Endodermal cell (in vitro differentiated cells): ENCODE measurements at regions not wholly inside any gene's neighbourhood (a gene's known extent, or its start where the extent isn't known, plus 50 kb on each side); places are given as distances from the start of the nearest gene placed in this dataset.

Source experiments
- DNase-seq: peaks from one replicate; pipeline ENCODE4 v3.0.0-alpha.2; 2017
- H3K27ac ChIP-seq: 2 replicates; pipeline ENCODE4 v1.5.1; 2013; ENCODE audit warnings: mild to moderate bottlenecking, low read depth, low read length, moderate library complexity
- H3K27me3 ChIP-seq: 2 replicates; pipeline ENCODE4 v1.6.1; 2013; ENCODE audit warnings: mild to moderate bottlenecking, low read length, moderate library complexity; ENCODE audit not compliant: insufficient read depth, control insufficient read depth, poor library complexity, severe bottlenecking
- H3K36me3 ChIP-seq: 2 replicates; pipeline ENCODE4 v1.7.0; 2013; ENCODE audit warnings: mild to moderate bottlenecking, low read length, moderate library complexity; ENCODE audit not compliant: control insufficient read depth, insufficient read depth
- H3K4me1 ChIP-seq: one replicate; pipeline ENCODE4 v1.7.0; 2013; ENCODE audit warnings: low read length; ENCODE audit not compliant: control insufficient read depth, insufficient read depth
- H3K4me3 ChIP-seq: 2 replicates; pipeline ENCODE4 v1.5.1; 2013; ENCODE audit warnings: mild to moderate bottlenecking, low read length, moderate library complexity
- H3K9ac ChIP-seq: 2 replicates; pipeline ENCODE4 v1.6.1; 2013; ENCODE audit warnings: mild to moderate bottlenecking, low read length, moderate library complexity; ENCODE audit not compliant: poor library complexity, severe bottlenecking; ENCODE audit errors: extremely low read depth
- H3K9me3 ChIP-seq: 2 replicates; pipeline ENCODE4 v1.6.1; 2013; ENCODE audit warnings: mild to moderate bottlenecking, low read length, moderate library complexity; ENCODE audit not compliant: control insufficient read depth
- H3K27ac Mint-ChIP-seq: 2 replicates; pipeline ENCODE4 v1.8.0; 2020; ENCODE audit warnings: mixed read lengths
- H3K27me3 Mint-ChIP-seq: 2 replicates; pipeline ENCODE4 v1.8.0; 2021; ENCODE audit warnings: mild to moderate bottlenecking, mixed read lengths; ENCODE audit not compliant: insufficient read depth
- H3K36me3 Mint-ChIP-seq: 2 replicates; pipeline ENCODE4 v1.8.0; 2020; ENCODE audit warnings: low read depth, mixed read lengths
- H3K4me1 Mint-ChIP-seq: 2 replicates; pipeline ENCODE4 v1.8.0; 2020; ENCODE audit warnings: mixed read lengths
- H3K4me3 Mint-ChIP-seq: 2 replicates; pipeline ENCODE4 v1.8.0; 2020; ENCODE audit warnings: mild to moderate bottlenecking, moderate library complexity, mixed read lengths
- H3K9me3 Mint-ChIP-seq: 2 replicates; pipeline ENCODE4 v1.8.0; 2020; ENCODE audit warnings: mild to moderate bottlenecking, mixed read lengths
- WGBS, 2 experiments: methylation state at CpG; one replicate each; pipeline versions ENCODE4 v1.1.5 to v1.1.7; 2013; ENCODE audit warnings: missing lambda C conversion rate in 2 of 2, mixed read lengths in 1 of 2; ENCODE audit not compliant: insufficient coverage in 1 of 2, insufficient read length in 1 of 2; 5-methylcytosine and 5-hydroxymethylcytosine counted together
- TF ChIP-seq, protein P1 (sequence below): fragments of 200-600 bp; sonication (generic); conservative IDR thresholded peaks from 2 replicates; pipeline ENCODE4 v1.5.0; 2021; ENCODE audit warnings: antibody characterized with exemption, mild to moderate bottlenecking

DNA sequence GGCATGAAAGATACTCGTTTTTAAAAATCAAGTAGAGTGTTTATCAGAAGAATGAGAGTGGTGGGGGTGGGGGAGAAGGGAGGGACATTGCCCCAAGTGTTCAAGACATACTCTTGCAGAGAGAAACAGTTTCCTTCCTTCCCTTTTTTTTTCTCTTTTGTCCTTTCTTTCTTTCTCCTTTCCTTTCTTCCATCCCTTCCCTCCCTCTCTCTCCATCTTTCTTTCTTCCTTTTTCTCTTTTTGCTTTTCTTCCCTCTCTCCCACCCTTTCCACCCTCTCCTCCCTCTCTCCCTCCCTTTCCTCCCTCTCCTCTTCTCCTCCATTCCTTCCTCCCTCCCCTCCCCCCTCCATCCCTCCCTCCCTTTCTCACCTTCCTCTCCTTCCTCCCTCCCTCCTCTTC, 478.3 kb upstream of the EDIL3 start:
- H3K27ac ChIP-seq = no peak overlapping the region
- H3K27me3 Mint-ChIP-seq = no peaks in the 10 kb centered on the region
- TF ChIP-seq, protein P1, sequence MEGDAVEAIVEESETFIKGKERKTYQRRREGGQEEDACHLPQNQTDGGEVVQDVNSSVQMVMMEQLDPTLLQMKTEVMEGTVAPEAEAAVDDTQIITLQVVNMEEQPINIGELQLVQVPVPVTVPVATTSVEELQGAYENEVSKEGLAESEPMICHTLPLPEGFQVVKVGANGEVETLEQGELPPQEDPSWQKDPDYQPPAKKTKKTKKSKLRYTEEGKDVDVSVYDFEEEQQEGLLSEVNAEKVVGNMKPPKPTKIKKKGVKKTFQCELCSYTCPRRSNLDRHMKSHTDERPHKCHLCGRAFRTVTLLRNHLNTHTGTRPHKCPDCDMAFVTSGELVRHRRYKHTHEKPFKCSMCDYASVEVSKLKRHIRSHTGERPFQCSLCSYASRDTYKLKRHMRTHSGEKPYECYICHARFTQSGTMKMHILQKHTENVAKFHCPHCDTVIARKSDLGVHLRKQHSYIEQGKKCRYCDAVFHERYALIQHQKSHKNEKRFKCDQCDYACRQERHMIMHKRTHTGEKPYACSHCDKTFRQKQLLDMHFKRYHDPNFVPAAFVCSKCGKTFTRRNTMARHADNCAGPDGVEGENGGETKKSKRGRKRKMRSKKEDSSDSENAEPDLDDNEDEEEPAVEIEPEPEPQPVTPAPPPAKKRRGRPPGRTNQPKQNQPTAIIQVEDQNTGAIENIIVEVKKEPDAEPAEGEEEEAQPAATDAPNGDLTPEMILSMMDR = no peak
- no peak overlapping the region for H3K9ac ChIP-seq
- no peaks in the 10 kb centered on the region for H3K36me3 Mint-ChIP-seq
- 67 to 93% methylated on average over 1 of the region's 1 CpG for WGBS, 2 experiments
- no peak overlapping the region for H3K4me3 Mint-ChIP-seq
- H3K4me1 Mint-ChIP-seq = no peaks in the 10 kb centered on the region
- no peak overlapping the region for H3K27ac Mint-ChIP-seq
- no peaks in the 10 kb centered on the region for H3K27me3 ChIP-seq
- DNase-seq = no peak
- H3K4me1 ChIP-seq = no peaks in the 10 kb centered on the region
- no peaks in the 10 kb centered on the region for H3K9me3 ChIP-seq
- no peak overlapping the region for H3K4me3 ChIP-seq
- H3K36me3 ChIP-seq = no peaks in the 10 kb centered on the region
- no peaks in the 10 kb centered on the region for H3K9me3 Mint-ChIP-seq

DNA sequence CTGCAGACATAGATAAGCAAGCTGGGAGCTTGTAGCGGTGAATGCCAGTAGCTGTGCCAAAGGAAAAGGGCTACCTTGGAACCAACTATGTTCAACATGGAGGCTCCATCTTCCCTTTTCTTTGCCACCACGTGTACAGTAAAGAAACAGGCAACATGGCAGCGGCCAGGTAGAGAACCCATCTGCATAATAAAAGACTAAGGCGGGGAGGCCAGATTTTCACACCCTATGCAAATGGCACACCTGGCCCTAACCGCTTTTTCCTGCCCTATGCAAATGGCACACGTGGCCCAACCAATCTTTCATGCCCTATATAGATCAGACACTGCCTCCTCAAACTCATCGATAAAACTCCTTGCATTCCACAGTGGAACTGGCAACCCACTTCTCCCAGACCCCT, 477.5 kb upstream of the EDIL3 start:
- no peak overlapping the region for H3K27ac Mint-ChIP-seq
- no peak overlapping the region for H3K4me3 ChIP-seq
- 85 to 96% methylated on average over 4 to 7 of the region's 7 CpGs for WGBS, 2 experiments
- no peak overlapping the region for H3K27ac ChIP-seq
- H3K27me3 Mint-ChIP-seq = no peaks in the 10 kb centered on the region
- H3K9me3 ChIP-seq = no peaks in the 10 kb centered on the region
- H3K27me3 ChIP-seq = no peaks in the 10 kb centered on the region
- no peak overlapping the region for H3K4me3 Mint-ChIP-seq
- H3K4me1 ChIP-seq = no peaks in the 10 kb centered on the region
- H3K9me3 Mint-ChIP-seq = no peaks in the 10 kb centered on the region
- no peaks in the 10 kb centered on the region for H3K4me1 Mint-ChIP-seq
- DNase-seq = no peak
- no peak overlapping the region for H3K9ac ChIP-seq
- no peaks in the 10 kb centered on the region for H3K36me3 Mint-ChIP-seq
- H3K36me3 ChIP-seq = no peaks in the 10 kb centered on the region
- TF ChIP-seq, protein P1 = no peak

DNA sequence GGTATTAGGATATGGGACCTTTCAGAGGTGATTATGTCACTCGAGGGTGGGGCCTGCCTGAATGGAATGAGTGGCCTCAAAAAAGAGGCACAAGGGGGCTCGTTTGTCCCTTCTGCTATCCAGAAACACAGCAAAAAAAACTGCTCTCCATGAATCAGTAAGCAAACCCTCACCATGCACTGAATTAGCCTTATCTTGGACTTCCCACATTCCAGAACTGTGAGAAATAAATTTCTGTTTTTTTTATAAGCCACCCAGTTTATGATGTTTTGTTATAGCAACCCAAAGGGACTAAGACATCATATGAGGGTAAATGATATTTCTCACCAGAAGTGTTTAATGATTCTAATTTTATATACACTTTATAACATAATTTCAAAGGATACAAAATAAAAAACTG, 476.6 kb upstream of the EDIL3 start:
- Mint-ChIP-seq H3K36me3 (no peaks in the 10 kb centered on the region), H3K4me3 (no peak overlapping the region), H3K27ac (no peak overlapping the region), H3K4me1 (no peaks in the 10 kb centered on the region), H3K9me3 (peaks cover 6% of the 10 kb centered on the region), H3K27me3 (no peaks in the 10 kb centered on the region)
- Histone ChIP-seq H3K4me1 (no peaks in the 10 kb centered on the region), H3K9ac (no peak overlapping the region), H3K36me3 (no peaks in the 10 kb centered on the region), H3K27me3 (no peaks in the 10 kb centered on the region), H3K9me3 (no peaks in the 10 kb centered on the region), H3K4me3 (no peak overlapping the region), H3K27ac (no peak overlapping the region)
- TF ChIP-seq, protein P1 = no peak
- WGBS, 2 experiments = 84 to 100% methylated on average over 2 of the region's 2 CpGs
- no peak for DNase-seq
